GM23248 (cell line): ENCODE measurements at regions not wholly inside any gene's neighbourhood (a gene's known extent, or its start where the extent isn't known, plus 50 kb on each side); places are given as distances from the start of the nearest gene placed in this dataset.

Experiments used
- EZH2 ChIP-seq: fragments of 200-600 bp; sonication (generic); IDR thresholded peaks from 2 replicates; pipeline ENCODE4 v1.6.1; 2018; ENCODE audit warnings: antibody characterized with exemption, mild to moderate bottlenecking; ENCODE audit not compliant: insufficient read depth, poor library complexity, severe bottlenecking
- EZH2phosphoT487 ChIP-seq: fragments of 200-600 bp; sonication (generic); IDR thresholded peaks from 2 replicates; pipeline ENCODE4 v1.6.1; 2018; ENCODE audit warnings: antibody characterized with exemption, moderate library complexity, mild to moderate bottlenecking, low read depth; ENCODE audit not compliant: insufficient read depth

DNA sequence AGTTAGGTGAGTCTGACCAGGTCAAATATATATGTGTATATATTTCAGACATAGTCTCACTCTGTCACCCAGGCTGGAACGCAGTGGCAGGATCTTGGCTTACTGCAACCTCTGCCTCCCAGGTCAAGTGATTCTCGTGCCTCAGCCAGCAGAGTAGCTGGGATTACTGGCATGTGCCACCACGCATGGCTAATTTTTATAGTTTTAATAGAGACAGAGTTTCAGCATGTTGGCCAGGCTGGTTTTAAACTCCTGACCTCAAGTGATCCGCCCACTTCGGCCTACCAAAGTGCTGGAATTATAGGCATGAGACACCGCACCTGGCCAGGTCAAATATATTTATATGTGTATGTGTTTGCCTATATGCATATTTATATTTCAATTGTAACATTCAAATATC, 581.5 kb upstream of the B3GALT2 start:
- TF ChIP-seq EZH2 (no peak), EZH2phosphoT487 (no peak)
